Right lobe of liver (tissue), 4 donors: ENCODE measurements at regions not wholly inside any gene's neighbourhood (a gene's known extent, or its start where the extent isn't known, plus 50 kb on each side); places are given as distances from the start of the nearest gene placed in this dataset.

Experiments used
- CTCF ChIP-seq, 4 donors: fragments of 200-600 bp in 3 of 4; fragments of 450-650 bp in 1 of 4; IDR thresholded peaks; one replicate each; pipeline versions ENCODE4 v1.5.1 to v1.8.0; 2016 to 2022; ENCODE audit warnings: antibody characterized with exemption in 4 of 4, mild to moderate bottlenecking in 2 of 4
- POLR2A ChIP-seq: fragments of 450-650 bp; IDR thresholded peaks from one replicate; pipeline ENCODE4 v1.6.1; 2017; ENCODE audit warnings: antibody characterized with exemption, mild to moderate bottlenecking
- donor health status: DM: no; HTN: no; CAD: no.
- donor health status: DM: no; HTN: no; CAD: no.
- donor health status: DM: no; HTN: yes; CAD: no.

- TF ChIP-seq CTCF (IDR thresholded peaks at IDR 0.05) (no peak), POLR2A (no peak)
Measured at GRCh38 chr1:229875086-229875485, 192.0 kb upstream of the GALNT2 start.
